Parathyroid adenoma (tissue), 2 donors: ENCODE measurements at regions not wholly inside any gene's neighbourhood (a gene's known extent, or its start where the extent isn't known, plus 50 kb on each side); places are given as distances from the start of the nearest gene placed in this dataset.

ENCODE experiments used
- H2AFZ ChIP-seq: fragments of 300-600 bp; sonication (generic); one replicate; pipeline ENCODE4 v1.7.0; 2017; ENCODE audit warnings: antibody characterized with exemption, mild to moderate bottlenecking
- H3K27ac ChIP-seq: fragments of 300-600 bp; sonication (generic); one replicate; pipeline ENCODE4 v1.7.0; 2017
- H3K27me3 ChIP-seq: fragments of 300-600 bp; sonication (generic); one replicate; pipeline ENCODE4 v1.7.0; 2017; ENCODE audit warnings: low read length; ENCODE audit not compliant: control insufficient read depth, insufficient read depth
- H3K36me3 ChIP-seq: fragments of 300-600 bp; sonication (generic); one replicate; pipeline ENCODE4 v1.7.0; 2017; ENCODE audit warnings: low read length; ENCODE audit not compliant: control insufficient read depth, insufficient read depth
- H3K4me1 ChIP-seq: fragments of 300-600 bp; sonication (generic); one replicate; pipeline ENCODE4 v1.7.0; 2017; ENCODE audit warnings: control low read depth
- H3K4me2 ChIP-seq: fragments of 300-600 bp; sonication (generic); one replicate; pipeline ENCODE4 v1.7.0; 2017; ENCODE audit warnings: low read length
- H3K4me3 ChIP-seq: fragments of 300-600 bp; sonication (generic); one replicate; pipeline ENCODE4 v1.7.0; 2017; ENCODE audit warnings: low read depth, low read length
- H3K79me2 ChIP-seq: fragments of 300-600 bp; sonication (generic); one replicate; pipeline ENCODE4 v1.7.0; 2017; ENCODE audit warnings: control low read depth
- H3K9ac ChIP-seq: fragments of 300-600 bp; sonication (generic); one replicate; pipeline ENCODE4 v1.7.0; 2017; ENCODE audit warnings: mild to moderate bottlenecking
- H3K9me3 ChIP-seq: fragments of 300-600 bp; sonication (generic); one replicate; pipeline ENCODE4 v1.7.0; 2017; ENCODE audit warnings: low read length; ENCODE audit not compliant: control insufficient read depth
- TF ChIP-seq, protein P1 (sequence below): fragments of 300-600 bp; sonication (generic); IDR thresholded peaks from one replicate; pipeline ENCODE4 v1.7.0; 2017; ENCODE audit warnings: antibody characterized with exemption, mild to moderate bottlenecking
- donor health status: primary hyperparathyroidism.

- Histone ChIP-seq H3K4me3 (no peak overlapping the region), H3K9me3 (no peaks in the 10 kb centered on the region), H3K79me2 (no peaks in the 10 kb centered on the region), H3K9ac (no peak overlapping the region), H3K4me2 (no peak overlapping the region), H3K27me3 (no peaks in the 10 kb centered on the region), H3K36me3 (no peaks in the 10 kb centered on the region), H2AFZ (no peak overlapping the region), H3K27ac (no peak overlapping the region), H3K4me1 (no peaks in the 10 kb centered on the region)
- TF ChIP-seq, protein P1, sequence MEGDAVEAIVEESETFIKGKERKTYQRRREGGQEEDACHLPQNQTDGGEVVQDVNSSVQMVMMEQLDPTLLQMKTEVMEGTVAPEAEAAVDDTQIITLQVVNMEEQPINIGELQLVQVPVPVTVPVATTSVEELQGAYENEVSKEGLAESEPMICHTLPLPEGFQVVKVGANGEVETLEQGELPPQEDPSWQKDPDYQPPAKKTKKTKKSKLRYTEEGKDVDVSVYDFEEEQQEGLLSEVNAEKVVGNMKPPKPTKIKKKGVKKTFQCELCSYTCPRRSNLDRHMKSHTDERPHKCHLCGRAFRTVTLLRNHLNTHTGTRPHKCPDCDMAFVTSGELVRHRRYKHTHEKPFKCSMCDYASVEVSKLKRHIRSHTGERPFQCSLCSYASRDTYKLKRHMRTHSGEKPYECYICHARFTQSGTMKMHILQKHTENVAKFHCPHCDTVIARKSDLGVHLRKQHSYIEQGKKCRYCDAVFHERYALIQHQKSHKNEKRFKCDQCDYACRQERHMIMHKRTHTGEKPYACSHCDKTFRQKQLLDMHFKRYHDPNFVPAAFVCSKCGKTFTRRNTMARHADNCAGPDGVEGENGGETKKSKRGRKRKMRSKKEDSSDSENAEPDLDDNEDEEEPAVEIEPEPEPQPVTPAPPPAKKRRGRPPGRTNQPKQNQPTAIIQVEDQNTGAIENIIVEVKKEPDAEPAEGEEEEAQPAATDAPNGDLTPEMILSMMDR, result no peak
Observed at GRCh38 chr6:169111203-169111602, 142.4 kb downstream of the THBS2 start.

GRCh38 chr6:169109411-169110220 lies 144.0 kb downstream of the THBS2 start:
- no peaks in the 10 kb centered on the region for H3K79me2 ChIP-seq
- H3K36me3 ChIP-seq, result no peaks in the 10 kb centered on the region
- H3K9me3 ChIP-seq, result no peaks in the 10 kb centered on the region
- no peak overlapping the region for H3K9ac ChIP-seq
- H3K4me1 ChIP-seq, result no peaks in the 10 kb centered on the region
- H2AFZ ChIP-seq, result peak overlapping the region; percentile 45
- no peak overlapping the region for H3K4me3 ChIP-seq
- no peaks in the 10 kb centered on the region for H3K27me3 ChIP-seq
- TF ChIP-seq, protein P1, result no peak
- no peak overlapping the region for H3K4me2 ChIP-seq
- H3K27ac ChIP-seq, result no peak overlapping the region

GRCh38 chr6:169108753-169109152 lies 144.9 kb downstream of the THBS2 start:
- no peaks in the 10 kb centered on the region for H3K4me1 ChIP-seq
- H3K36me3 ChIP-seq, result no peaks in the 10 kb centered on the region
- H3K79me2 ChIP-seq, result no peaks in the 10 kb centered on the region
- no peak overlapping the region for H3K27ac ChIP-seq
- no peak overlapping the region for H3K9ac ChIP-seq
- no peaks in the 10 kb centered on the region for H3K9me3 ChIP-seq
- TF ChIP-seq, protein P1, result no peak
- no peak overlapping the region for H2AFZ ChIP-seq
- H3K4me2 ChIP-seq, result no peak overlapping the region
- no peak overlapping the region for H3K4me3 ChIP-seq
- no peaks in the 10 kb centered on the region for H3K27me3 ChIP-seq

DNA sequence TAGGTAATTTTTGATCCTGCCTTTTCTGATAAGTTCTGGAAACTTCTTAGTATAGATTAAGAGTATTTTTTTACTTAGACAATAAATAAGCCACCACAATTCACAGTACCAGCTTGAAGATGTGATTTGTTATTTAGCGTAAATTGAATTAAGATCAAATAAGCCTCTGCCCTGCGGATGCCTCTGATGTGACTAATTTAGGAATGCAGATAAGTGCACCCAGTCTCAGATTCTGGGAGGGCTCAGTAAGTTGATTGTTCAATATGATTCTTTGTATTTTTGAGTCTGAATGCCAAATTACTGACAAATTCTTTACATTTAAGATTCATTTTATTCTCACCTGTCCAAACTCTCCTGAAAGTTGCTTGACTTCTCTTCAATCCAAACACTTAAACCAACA lies 147.5 kb downstream of the THBS2 start:
- H2AFZ ChIP-seq, result no peak overlapping the region
- H3K9ac ChIP-seq, result no peak overlapping the region
- H3K27me3 ChIP-seq, result no peaks in the 10 kb centered on the region
- H3K4me3 ChIP-seq, result no peak overlapping the region
- H3K36me3 ChIP-seq, result no peaks in the 10 kb centered on the region
- H3K79me2 ChIP-seq, result no peaks in the 10 kb centered on the region
- no peaks in the 10 kb centered on the region for H3K9me3 ChIP-seq
- H3K4me1 ChIP-seq, result no peaks in the 10 kb centered on the region
- no peak overlapping the region for H3K27ac ChIP-seq
- H3K4me2 ChIP-seq, result no peak overlapping the region
- TF ChIP-seq, protein P1, result no peak

DNA sequence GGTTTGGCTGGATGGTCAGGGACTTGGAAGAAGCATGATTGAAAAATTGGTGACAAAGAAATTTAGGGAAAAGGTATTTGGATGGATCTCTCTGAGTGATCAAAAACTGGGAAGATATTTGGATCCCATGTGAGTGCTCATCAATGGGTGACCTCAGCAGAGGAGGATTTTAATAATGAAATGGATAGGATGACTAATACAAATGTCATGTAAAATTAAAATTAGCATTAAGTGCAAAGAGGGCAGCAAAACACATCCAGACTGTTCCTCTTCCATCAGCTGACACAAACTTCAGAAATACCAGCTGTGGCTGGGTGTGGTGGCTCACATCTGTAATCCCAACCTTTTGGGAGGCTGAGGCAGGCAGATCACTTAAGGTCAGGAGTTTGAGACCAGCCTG lies 151.7 kb downstream of the THBS2 start:
- Histone ChIP-seq H3K9me3 (no peaks in the 10 kb centered on the region), H3K79me2 (no peaks in the 10 kb centered on the region), H3K9ac (no peak overlapping the region), H2AFZ (no peak overlapping the region), H3K4me1 (peaks cover 27% of the 10 kb centered on the region), H3K4me2 (no peak overlapping the region), H3K4me3 (no peak overlapping the region), H3K36me3 (no peaks in the 10 kb centered on the region), H3K27me3 (no peaks in the 10 kb centered on the region), H3K27ac (no peak overlapping the region)
- TF ChIP-seq, protein P1, result no peak
